HG02571 (cell line): ENCODE measurements at regions not wholly inside any gene's neighbourhood (a gene's known extent, or its start where the extent isn't known, plus 50 kb on each side); places are given as distances from the start of the nearest gene placed in this dataset.
"Not testable (repeated sequence)": the region's sequence is repeated elsewhere in the genome, so short reads cannot be mapped to it uniquely, and the experiment has no call there.

Source experiments
- ATAC-seq: cut with Tn5 transposase; IDR thresholded peaks from one replicate; pipeline ENCODE4 v1.9.1; 2021; ENCODE audit warnings: mild to moderate bottlenecking, moderate library complexity; ENCODE audit not compliant: unreplicated experiment

DNA sequence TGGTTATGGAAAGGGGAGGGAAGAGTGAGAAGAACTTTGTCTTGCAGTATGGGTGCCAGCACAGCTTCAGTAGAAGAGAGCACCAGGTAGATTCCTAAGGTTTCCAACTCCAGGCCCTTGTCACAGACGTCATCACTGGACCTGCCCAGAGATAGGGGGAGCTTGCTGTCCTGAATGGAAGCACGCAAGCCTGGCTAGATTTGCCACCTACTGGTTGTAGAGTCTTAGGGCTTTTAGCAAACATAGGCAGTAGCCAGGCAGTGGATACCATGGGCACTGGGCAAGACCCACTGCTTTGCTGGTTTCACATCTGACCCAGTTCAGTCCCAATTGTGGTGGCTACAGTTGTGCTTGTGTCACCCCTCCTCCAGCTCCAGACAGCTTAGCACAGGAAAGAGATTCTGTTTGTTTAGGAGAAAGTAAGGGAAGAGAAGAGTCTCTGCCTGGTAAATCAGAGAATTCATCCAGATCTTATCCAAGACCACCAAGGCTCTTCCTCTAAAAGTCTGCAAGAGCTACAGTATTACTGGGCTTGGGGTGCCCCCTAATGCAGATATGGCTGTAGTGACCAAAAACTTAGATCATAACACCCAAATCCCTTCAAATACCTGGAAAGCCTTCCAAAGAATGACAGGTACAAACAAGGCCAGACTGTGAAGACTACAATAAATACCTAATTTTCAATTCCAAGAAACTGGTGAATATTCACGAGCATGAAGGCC lies 158.9 kb downstream of the HINT1 start:
- no peak for ATAC-seq

- no peak for ATAC-seq
Measured at GRCh38 chr5:131001507-131001906, 163.5 kb downstream of the HINT1 start.

DNA sequence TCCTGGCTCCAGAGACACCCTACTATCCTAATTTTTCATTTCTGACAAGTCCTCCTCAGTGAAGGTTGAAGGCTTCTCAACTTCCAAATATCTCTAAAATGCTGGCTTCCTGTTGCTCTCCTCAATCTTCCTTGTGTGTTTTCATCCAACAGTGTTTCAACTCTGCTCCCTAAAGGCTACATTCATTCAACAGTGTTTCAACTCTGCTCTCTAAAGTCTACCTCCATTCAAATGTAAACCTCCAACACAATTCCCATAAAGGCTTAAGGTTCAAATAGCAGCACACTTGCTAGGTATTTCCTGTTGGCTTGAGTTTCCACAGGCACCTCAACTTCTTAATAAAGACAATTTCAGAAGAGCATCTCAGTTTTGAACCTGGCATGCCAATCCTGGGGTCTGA lies 164.8 kb downstream of the HINT1 start:
- no peak for ATAC-seq

DNA sequence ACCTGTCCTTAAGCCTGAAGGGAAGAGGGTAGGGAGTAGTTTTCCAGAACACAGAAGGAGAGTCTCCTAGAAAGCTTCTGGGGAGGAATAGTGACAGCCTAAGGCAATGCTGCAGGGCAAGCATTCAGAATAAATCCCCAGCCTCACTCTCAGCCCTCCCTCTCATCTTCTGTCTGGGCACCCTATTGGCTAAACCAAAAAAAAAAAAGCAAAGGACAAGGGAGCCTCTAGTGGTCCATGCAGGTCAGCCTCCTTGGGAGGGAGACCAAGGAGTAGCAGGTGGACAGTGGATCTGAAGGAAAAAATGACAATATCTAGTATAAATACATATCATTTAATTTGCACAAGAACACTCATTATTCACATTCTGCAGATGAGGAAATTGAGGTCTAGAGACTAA lies 168.3 kb downstream of the HINT1 start:
- not testable (repeated sequence) for ATAC-seq

GRCh38 chr5:130995851-130996250 lies 169.2 kb downstream of the HINT1 start:
- ATAC-seq: no peak

DNA sequence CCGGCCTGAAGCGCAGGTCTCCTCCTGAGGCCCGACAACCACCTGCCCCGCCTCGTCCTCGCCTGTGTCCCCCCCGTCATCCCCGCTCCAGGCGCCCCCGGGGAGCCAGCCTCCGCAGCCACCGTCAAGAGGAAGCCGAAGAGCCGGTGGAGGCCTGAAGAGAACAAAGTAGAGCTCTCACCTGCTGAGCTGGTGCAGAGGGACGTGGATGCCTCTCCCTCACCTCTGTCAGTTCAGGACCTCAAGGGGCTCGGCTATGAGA lies 169.9 kb downstream of the HINT1 start:
- ATAC-seq: no peak

- ATAC-seq: no peak
Measured at GRCh38 chr5:130994496-130995253, 170.4 kb downstream of the HINT1 start.

- no peak for ATAC-seq
Measured at GRCh38 chr5:130992621-130993020, 172.4 kb downstream of the HINT1 start.

GRCh38 chr5:130992095-130992494 lies 173.0 kb downstream of the HINT1 start:
- ATAC-seq: no peak

DNA sequence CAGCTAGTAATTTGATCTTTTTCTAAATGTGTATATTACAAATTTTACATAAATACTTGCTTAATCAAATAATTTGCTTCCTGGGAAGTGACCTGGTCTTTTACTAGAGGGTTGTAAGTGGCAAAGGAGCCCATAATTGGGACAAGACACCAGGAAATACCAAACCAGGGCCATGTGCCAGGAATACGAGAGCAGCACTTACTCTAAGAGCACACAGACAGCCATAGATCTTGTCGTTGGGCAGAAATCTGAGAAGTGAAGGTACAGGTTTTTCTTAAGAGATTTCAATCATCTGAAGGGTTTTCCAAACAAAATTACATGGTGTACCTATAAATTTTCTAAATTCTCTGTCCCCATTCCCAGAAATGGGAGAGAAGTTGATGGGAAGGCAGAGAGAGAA lies 179.3 kb downstream of the HINT1 start:
- ATAC-seq: no peak

DNA sequence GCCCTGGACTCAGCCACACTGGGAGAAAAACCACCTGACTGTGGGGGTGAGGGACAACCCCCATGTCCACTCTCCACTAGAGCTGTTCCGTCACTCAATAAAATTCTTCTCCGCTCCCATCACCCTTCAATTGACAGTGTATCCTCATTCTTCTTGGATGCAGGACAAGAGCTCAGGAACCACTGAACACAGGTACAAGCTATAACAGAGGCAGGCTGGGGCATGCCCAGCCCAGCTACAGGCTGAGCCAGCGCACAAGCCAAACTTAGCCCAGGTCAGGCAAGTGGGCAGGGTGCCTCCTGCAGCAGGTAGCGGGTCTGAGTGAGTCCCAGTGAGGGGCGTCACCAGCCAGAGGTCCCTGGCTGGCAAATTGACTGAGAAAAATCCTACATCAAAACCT lies 183.4 kb downstream of the HINT1 start:
- no peak for ATAC-seq

- no peak for ATAC-seq
Measured at GRCh38 chr5:130978475-130978874, 186.6 kb downstream of the HINT1 start.

- no peak for ATAC-seq
Measured at GRCh38 chr5:130976493-130976892, 188.6 kb downstream of the HINT1 start.

DNA sequence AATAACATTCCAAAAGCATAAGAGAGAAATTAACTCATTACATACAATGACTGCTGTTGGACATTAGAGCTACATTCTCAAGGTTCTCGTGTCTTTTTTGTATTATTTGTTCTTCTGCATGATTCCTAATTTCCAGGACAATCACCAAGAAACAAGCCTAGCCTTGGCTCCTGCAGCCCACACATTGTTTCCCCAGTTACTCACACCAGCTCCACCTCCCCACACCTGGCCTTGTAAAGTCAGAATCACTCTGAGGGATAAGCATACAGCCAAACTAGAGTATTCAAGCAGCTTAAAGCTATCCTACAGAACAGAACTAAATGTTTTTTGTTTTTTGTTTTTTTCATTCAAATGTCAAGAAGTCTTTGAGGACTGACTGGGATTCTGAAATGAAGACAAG lies 189.2 kb downstream of the HINT1 start:
- no peak for ATAC-seq

GRCh38 chr5:130975299-130975698 lies 189.8 kb downstream of the HINT1 start:
- ATAC-seq: no peak

GRCh38 chr5:130974021-130974683 lies 190.9 kb downstream of the HINT1 start:
- no peak for ATAC-seq

DNA sequence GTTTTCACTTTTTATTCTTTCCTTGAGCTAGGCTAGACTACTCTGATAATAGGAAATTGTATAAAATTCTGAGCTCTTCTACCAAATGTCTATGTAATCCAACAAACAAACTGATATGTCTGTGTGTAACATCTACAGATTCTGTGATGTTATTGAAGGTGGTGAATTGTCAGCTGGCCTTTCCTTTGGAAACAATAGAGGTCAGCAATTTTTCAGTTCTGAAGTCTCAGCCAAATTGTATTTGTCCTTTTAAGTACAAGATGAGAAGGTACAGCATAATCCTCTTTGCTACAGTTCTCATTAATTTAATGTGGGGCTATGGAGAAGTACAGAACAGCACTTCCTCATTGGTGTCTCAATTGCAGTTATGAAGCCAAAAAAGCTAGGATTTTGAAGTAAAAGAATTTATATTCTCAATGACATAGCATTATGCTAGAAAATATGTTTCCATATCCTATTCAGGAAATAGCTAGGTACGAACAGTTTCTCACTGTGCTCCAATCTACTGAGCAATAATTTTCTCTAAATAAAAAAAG lies 198.0 kb downstream of the HINT1 start:
- ATAC-seq: no peak

- no peak for ATAC-seq
Measured at GRCh38 chr5:130965920-130966319, 199.1 kb downstream of the HINT1 start.

GRCh38 chr5:130965360-130965759 lies 199.7 kb downstream of the HINT1 start:
- no peak for ATAC-seq

DNA sequence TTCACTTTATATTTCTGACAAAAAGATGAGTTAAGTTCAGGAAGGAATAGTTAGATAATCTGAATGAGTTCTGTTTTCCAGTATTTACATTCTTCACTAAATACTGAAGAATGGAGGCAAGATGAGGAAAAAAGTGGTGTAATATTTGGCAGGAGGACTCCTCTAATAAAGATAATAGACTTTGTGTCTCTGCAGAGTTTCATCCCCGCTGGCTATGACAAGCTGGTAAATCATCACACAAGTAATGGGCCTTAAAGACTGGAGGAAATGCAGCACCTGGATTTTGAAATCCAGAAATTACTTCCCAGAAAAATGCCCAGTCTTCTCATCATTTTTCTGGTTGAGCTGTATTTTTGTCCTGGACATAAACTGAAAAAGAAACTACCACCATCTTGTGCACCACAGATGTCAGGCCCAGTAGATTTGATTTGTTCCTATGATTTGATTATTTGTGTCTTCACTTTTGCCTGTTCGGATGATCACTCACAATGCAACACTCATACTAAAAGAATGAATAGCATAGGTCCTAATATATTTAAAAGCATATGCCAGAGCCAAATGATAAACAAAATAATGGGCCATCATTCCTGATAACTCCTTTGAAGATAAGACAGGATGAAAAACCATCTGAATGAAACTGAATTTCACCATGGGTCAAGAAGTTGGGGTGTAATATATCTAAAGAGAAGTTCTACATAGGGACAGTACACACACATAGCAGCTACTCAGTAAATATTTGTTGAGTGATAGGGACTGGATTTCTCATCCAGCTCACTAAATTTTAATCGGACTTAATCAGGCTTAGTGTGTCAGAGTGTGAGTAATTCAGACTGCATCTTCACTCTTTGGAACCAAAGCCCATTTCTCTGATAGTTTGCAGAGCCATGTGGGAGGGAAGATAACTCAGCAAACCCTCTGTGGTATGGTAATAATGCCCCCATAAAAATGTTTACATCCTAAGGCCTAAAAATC lies 200.5 kb downstream of the HINT1 start:
- ATAC-seq: no peak

DNA sequence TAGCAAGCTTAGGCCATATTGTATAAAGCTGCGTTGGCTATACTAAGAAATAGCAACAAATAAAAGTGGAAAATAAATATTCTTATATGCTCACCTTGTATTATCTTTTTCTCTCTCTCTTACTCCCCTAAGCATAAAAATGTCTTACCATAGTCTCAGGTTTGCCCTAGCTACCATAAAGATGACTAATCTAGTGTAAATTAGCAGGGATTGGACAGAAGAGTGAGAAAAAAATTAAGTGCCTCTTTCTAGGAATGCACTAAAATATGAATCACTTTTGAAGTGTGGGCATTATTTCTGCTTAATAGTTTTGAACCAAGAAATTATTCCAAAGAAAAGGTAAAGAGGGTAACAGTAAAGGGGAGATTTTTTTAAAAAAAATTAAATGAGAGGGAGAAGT lies 201.3 kb downstream of the HINT1 start:
- ATAC-seq: no peak
